Peyer's patch (tissue), 4 donors: ENCODE measurements at regions not wholly inside any gene's neighbourhood (a gene's known extent, or its start where the extent isn't known, plus 50 kb on each side); places are given as distances from the start of the nearest gene placed in this dataset.

Source experiments
- DNase-seq, 3 donors: peaks; one replicate each; pipeline ENCODE4 v3.0.0-alpha.2; 2017 to 2019
- H3K27ac ChIP-seq, 4 donors: fragments of 200-600 bp; sonication (generic); one replicate each; pipeline ENCODE4 v1.5.1; 2016 to 2019
- H3K27me3 ChIP-seq, 2 donors: fragments of 200-600 bp; sonication (generic); one replicate each; pipeline ENCODE4 v1.5.1; 2019
- H3K36me3 ChIP-seq, 3 donors: fragments of 200-600 bp; sonication (generic); one replicate each; pipeline ENCODE4 v1.5.1; 2016 to 2019
- H3K4me1 ChIP-seq, 4 donors: fragments of 200-600 bp; sonication (generic); one replicate each; pipeline ENCODE4 v1.5.1; 2016 to 2019
- H3K4me3 ChIP-seq, 4 donors: fragments of 200-600 bp; sonication (generic); 1 replicate in 3 of 4; 2 replicates in 1 of 4; pipeline ENCODE4 v1.5.1; 2016 to 2019; ENCODE audit warnings: mild to moderate bottlenecking in 1 of 4
- H3K9me3 ChIP-seq, 4 donors: fragments of 200-600 bp; sonication (generic); one replicate each; pipeline ENCODE4 v1.5.1; 2016 to 2019; ENCODE audit warnings: mild to moderate bottlenecking in 1 of 4
- CTCF ChIP-seq, 6 experiments: fragments of 450-650 bp in 4 of 6; fragments of 200-600 bp in 2 of 6; sonication (generic) in 1 of 6; IDR thresholded peaks; one replicate each; pipeline ENCODE4 v1.5.1; 2017 to 2019; ENCODE audit warnings: antibody characterized with exemption in 6 of 6, mild to moderate bottlenecking in 3 of 6, moderate library complexity in 1 of 6
- POLR2A ChIP-seq, 2 donors: fragments of 450-650 bp; IDR thresholded peaks; one replicate each; pipeline ENCODE4 v1.5.1; 2017; ENCODE audit warnings: antibody characterized with exemption in 2 of 2, mild to moderate bottlenecking in 2 of 2, moderate library complexity in 2 of 2

- DNase-seq: no peak
- no peak for TF ChIP-seq CTCF (IDR thresholded peaks at IDR 0.05)
- no peak for TF ChIP-seq POLR2A (IDR thresholded peaks at IDR 0.05)
- H3K27me3 ChIP-seq: no peaks in the 10 kb centered on the region
- no peak overlapping the region for H3K4me3 ChIP-seq
- H3K27ac ChIP-seq: no peak overlapping the region
- H3K9me3 ChIP-seq: no peaks in the 10 kb centered on the region
- H3K36me3 ChIP-seq: no peaks in the 10 kb centered on the region
- H3K4me1 ChIP-seq: no peaks in the 10 kb centered on the region
These were observed 598.8 kb downstream of the EPHA7 start for GRCh38 chr6:92820601-92821000.

- Histone ChIP-seq H3K4me1 (no peaks in the 10 kb centered on the region), H3K4me3 (no peak overlapping the region), H3K9me3 (no peaks in the 10 kb centered on the region), H3K27me3 (no peaks in the 10 kb centered on the region), H3K27ac (no peak overlapping the region), H3K36me3 (no peaks in the 10 kb centered on the region)
- TF ChIP-seq POLR2A (IDR thresholded peaks at IDR 0.05): no peak
- TF ChIP-seq CTCF (IDR thresholded peaks at IDR 0.05): peak in 4 of 6 experiments; percentile 23 to 63 (median 56)
- DNase-seq: no peak
These were observed 608.4 kb downstream of the EPHA7 start for GRCh38 chr6:92810913-92811312.

- H3K36me3 ChIP-seq: no peaks in the 10 kb centered on the region
- H3K27me3 ChIP-seq: no peaks in the 10 kb centered on the region
- no peak overlapping the region for H3K27ac ChIP-seq
- H3K9me3 ChIP-seq: no peaks in the 10 kb centered on the region
- no peak overlapping the region for H3K4me3 ChIP-seq
- DNase-seq: no peak
- TF ChIP-seq CTCF (IDR thresholded peaks at IDR 0.05) (no peak), POLR2A (IDR thresholded peaks at IDR 0.05) (no peak)
- H3K4me1 ChIP-seq: no peaks in the 10 kb centered on the region
These were observed 613.1 kb downstream of the EPHA7 start for GRCh38 chr6:92806254-92806653.

GRCh38 chr6:92791403-92791802 lies 628.0 kb downstream of the EPHA7 start:
- no peak overlapping the region for H3K27ac ChIP-seq
- no peak for DNase-seq
- no peaks in the 10 kb centered on the region for H3K36me3 ChIP-seq
- H3K4me3 ChIP-seq: no peak overlapping the region
- no peak for TF ChIP-seq POLR2A (IDR thresholded peaks at IDR 0.05)
- no peak for TF ChIP-seq CTCF (IDR thresholded peaks at IDR 0.05)
- H3K9me3 ChIP-seq: no peaks in the 10 kb centered on the region
- H3K27me3 ChIP-seq: no peaks in the 10 kb centered on the region
- H3K4me1 ChIP-seq: no peaks in the 10 kb centered on the region

- DNase-seq: no peak
- Histone ChIP-seq H3K4me1 (no peaks in the 10 kb centered on the region), H3K27me3 (no peaks in the 10 kb centered on the region), H3K36me3 (no peaks in the 10 kb centered on the region), H3K27ac (no peak overlapping the region), H3K4me3 (no peak overlapping the region), H3K9me3 (no peaks in the 10 kb centered on the region)
- TF ChIP-seq CTCF (IDR thresholded peaks at IDR 0.05) (no peak), POLR2A (IDR thresholded peaks at IDR 0.05) (no peak)
These were observed 629.0 kb downstream of the EPHA7 start for GRCh38 chr6:92790381-92790780.

- no peak for DNase-seq
- TF ChIP-seq CTCF (IDR thresholded peaks at IDR 0.05): no peak
- no peak for TF ChIP-seq POLR2A (IDR thresholded peaks at IDR 0.05)
- Histone ChIP-seq H3K27ac (no peak overlapping the region), H3K4me3 (no peak overlapping the region), H3K36me3 (no peaks in the 10 kb centered on the region), H3K4me1 (no peaks in the 10 kb centered on the region), H3K27me3 (no peaks in the 10 kb centered on the region), H3K9me3 (no peaks in the 10 kb centered on the region)
These were observed 635.1 kb downstream of the EPHA7 start for GRCh38 chr6:92784235-92784634.
